ENCODE measurements at regions not wholly inside any gene's neighbourhood (a gene's known extent, or its start where the extent isn't known, plus 50 kb on each side); places are given as distances from the start of the nearest gene placed in this dataset.

DNA sequence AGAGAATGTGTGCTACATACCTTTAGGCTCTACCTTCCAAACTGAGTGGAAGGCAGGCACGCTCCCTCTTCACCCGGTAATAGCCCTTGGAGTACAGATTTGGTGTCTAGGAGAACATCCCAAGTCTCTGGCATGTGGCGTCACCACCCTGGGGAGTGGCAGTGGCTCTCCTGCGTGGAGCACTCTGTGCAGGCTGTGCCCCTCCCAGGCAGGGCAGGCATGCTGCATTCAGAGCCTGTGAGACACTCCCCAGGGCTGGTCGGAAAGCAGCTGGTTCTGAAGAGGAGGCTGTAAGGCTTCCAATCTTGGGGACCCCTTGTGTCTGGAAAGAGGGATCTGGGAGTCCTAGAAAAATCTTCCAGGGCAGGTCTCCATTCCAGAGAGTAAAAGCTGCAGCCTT, 193.3 kb downstream of the ANKRD30B start:
- ChIA-PET CTCF (ENCODE audit: low intra/inter-chr PET ratio, low total read pairs) (no interaction called here), POLR2A (no interaction called here)
- TF ChIP-seq HMG20A (CRISPR knock-in tag; IDR thresholded peaks at IDR 0.05; ENCODE audit: borderline replicate concordance) = no peak
- TF ChIP-seq, protein P1, sequence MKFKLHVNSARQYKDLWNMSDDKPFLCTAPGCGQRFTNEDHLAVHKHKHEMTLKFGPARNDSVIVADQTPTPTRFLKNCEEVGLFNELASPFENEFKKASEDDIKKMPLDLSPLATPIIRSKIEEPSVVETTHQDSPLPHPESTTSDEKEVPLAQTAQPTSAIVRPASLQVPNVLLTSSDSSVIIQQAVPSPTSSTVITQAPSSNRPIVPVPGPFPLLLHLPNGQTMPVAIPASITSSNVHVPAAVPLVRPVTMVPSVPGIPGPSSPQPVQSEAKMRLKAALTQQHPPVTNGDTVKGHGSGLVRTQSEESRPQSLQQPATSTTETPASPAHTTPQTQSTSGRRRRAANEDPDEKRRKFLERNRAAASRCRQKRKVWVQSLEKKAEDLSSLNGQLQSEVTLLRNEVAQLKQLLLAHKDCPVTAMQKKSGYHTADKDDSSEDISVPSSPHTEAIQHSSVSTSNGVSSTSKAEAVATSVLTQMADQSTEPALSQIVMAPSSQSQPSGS (CRISPR knock-in tag; IDR thresholded peaks at IDR 0.05) = no peak
- TF ChIP-seq SRSF4 (IDR thresholded peaks at IDR 0.05; ENCODE audit: low read depth, low read length, poor library complexity, severe bottlenecking) = no peak
- TF ChIP-seq FOSL2 (CRISPR knock-in tag; IDR thresholded peaks at IDR 0.05) = no peak
- TF ChIP-seq ZNF333 (CRISPR knock-in tag; IDR thresholded peaks at IDR 0.05; ENCODE audit: borderline replicate concordance) = no peak
- TF ChIP-seq ZNF7 (CRISPR knock-in tag; IDR thresholded peaks at IDR 0.05) = no peak
- TF ChIP-seq BRD4 (CRISPR knock-in tag; IDR thresholded peaks at IDR 0.05) = no peak
- TF ChIP-seq SKI (IDR thresholded peaks at IDR 0.05; ENCODE audit: partially characterized antibody) = no peak
- TF ChIP-seq ZNF776 (CRISPR knock-in tag; IDR thresholded peaks at IDR 0.05) = no peak
- no peak for TF ChIP-seq YY1 (IDR thresholded peaks at IDR 0.05; ENCODE audit: insufficient read depth, insufficient replicate concordance, low read depth, low read length)
- no peak for TF ChIP-seq MEIS1 (CRISPR knock-in tag; IDR thresholded peaks at IDR 0.05; ENCODE audit: borderline replicate concordance)
- no peak for TF ChIP-seq POLR2AphosphoS5 (IDR thresholded peaks at IDR 0.05; ENCODE audit: low read depth, low read length)
- Histone ChIP-seq H3K4me2 (ENCODE audit: low read depth, low read length) (no peak overlapping the region), H3K36me3 (replicated peaks in 1 of 2; ENCODE audit: control insufficient read depth in 1 of 2, insufficient read depth in 2 of 2, low read length in 2 of 2) (no peaks in the 10 kb centered on the region), H3K79me2 (ENCODE audit: insufficient read depth, low read length) (no peaks in the 10 kb centered on the region), H3K27ac (ENCODE audit: extremely low read length, insufficient read depth, low read length) (no peak overlapping the region), H2AFZ (ENCODE audit: low read length) (no peak overlapping the region), H3K4me3 (replicated peaks in 1 of 3; ENCODE audit: insufficient read depth in 1 of 3, low read depth in 2 of 3, low read length in 3 of 3) (no peak overlapping the region), H3K9me3 (ENCODE audit: low read length) (no peaks in the 10 kb centered on the region), H3K27me3 (ENCODE audit: control insufficient read depth in 1 of 2, insufficient read depth in 2 of 2, low read length in 2 of 2) (no peaks in the 10 kb centered on the region), H3K9ac (ENCODE audit: insufficient read depth, low read depth, low read length) (no peak overlapping the region), H3K4me1 (ENCODE audit: insufficient read depth, low read length) (no peaks in the 10 kb centered on the region), H4K20me1 (ENCODE audit: insufficient read depth, low read length) (no peaks in the 10 kb centered on the region)
- in situ Hi-C loops (cut with HindIII; ENCODE audit: extremely low pct_ligation_motif_present, low pct_unique_long_range_greater_than_20kb) (no loop called here), intact Hi-C loops (cut with micrococcal nuclease; ENCODE audit: unreplicated experiment) (no loop called here)
- WGBS (ENCODE audit: low lambda C conversion rate) = 19% methylated on average over 4 of the region's 5 CpGs
- no peak for ATAC-seq
- DNase-seq (ENCODE audit: low spot score) = no peak
- FAIRE-seq = no peak
- no TSS peak for BruUV-seq (replicated peaks)
